ENCODE measurements at regions not wholly inside any gene's neighbourhood (a gene's known extent, or its start where the extent isn't known, plus 50 kb on each side); places are given as distances from the start of the nearest gene placed in this dataset.

DNA sequence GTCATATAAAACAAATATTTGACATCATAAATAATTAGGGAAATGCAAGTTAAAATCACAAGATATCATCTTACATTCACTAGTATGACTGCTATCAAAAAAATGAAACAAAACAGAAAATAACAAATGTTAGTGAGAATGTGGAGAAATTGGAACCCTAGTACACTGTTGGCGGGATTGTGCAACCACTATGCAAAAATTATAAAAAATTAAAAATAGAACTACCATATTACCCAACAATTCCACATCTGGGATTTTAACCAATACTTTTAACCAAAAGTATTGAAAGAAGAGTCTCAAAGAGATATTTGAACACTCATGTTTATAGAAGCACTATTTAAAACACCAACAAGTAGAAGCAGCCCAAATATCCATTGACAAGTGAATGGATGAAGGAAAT is 797.2 kb upstream of the ADAMTS5 start:
- TF ChIP-seq CTCF (IDR thresholded peaks at IDR 0.05) (no peak), POLR2AphosphoS5 (IDR thresholded peaks at IDR 0.05) (no peak), POLR2A (IDR thresholded peaks at IDR 0.05) (no peak), EP300 (IDR thresholded peaks at IDR 0.05) (no peak)

All from suprapubic skin (tissue), 4 donors.